ENCODE measurements at regions not wholly inside any gene's neighbourhood (a gene's known extent, or its start where the extent isn't known, plus 50 kb on each side); places are given as distances from the start of the nearest gene placed in this dataset.

DNA sequence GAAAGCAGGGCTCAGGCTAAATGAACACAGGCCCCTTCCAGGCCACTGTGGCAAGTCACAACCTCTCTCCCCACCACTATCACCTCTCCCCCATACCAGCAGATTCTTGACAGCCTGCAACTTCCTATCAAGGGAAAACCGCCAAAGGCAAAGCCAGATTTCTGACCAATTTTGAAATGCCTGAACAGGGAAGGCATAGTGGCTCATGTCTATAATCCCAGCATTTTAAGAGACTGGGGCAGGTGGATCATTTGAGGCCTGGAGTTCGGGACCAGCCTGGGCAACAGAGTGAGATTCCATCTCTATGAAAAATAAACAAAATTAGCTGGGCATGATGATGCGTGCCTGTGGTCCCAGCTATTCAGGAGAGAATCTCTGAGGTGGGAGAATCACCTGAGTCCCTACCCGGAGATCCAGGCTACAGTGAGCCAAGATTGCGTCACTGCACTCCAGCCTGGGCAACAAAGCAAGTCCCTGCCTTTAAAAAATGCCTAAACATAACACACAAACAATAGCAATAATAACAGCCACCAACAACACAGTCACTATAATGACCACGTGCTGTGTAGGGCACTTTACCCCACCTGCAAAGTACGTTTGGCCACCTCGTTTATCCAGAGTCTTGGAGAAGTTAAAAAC is 75.5 kb upstream of the GLI2 start:
- Histone ChIP-seq H3K4me1 (ENCODE audit: control insufficient read depth in 1 of 2, insufficient read depth in 1 of 2, low read depth in 1 of 2, low read length in 1 of 2) (no peaks in the 10 kb centered on the region), H3K27me3 (peaks cover 41% of the 10 kb centered on the region)
- TF ChIP-seq CTCF (IDR thresholded peaks at IDR 0.05), result no peak

GRCh38 chr2:120660771-120661459 is 74.8 kb upstream of the GLI2 start:
- H3K36me3 ChIP-seq, result no peaks in the 10 kb centered on the region
- no peak for TF ChIP-seq CTCF (IDR thresholded peaks at IDR 0.05)
- H3K27me3 ChIP-seq, result peaks cover 33% of the 10 kb centered on the region
- H3K9me3 ChIP-seq, result no peaks in the 10 kb centered on the region
- no peak overlapping the region for H3K27ac ChIP-seq
- H3K4me1 ChIP-seq (ENCODE audit: control insufficient read depth in 1 of 2, insufficient read depth in 1 of 2, low read depth in 1 of 2, low read length in 1 of 2), result no peaks in the 10 kb centered on the region
- H3K4me3 ChIP-seq (ENCODE audit: low read depth in 1 of 2, low read length in 1 of 2), result no peak overlapping the region

More for the DNA sequence above, 75.5 kb upstream of the GLI2 start:
- H3K4me3 ChIP-seq (ENCODE audit: low read depth in 1 of 2, low read length in 1 of 2), result no peak overlapping the region
- no peaks in the 10 kb centered on the region for H3K9me3 ChIP-seq
- no peak overlapping the region for H3K27ac ChIP-seq
- H3K36me3 ChIP-seq, result no peaks in the 10 kb centered on the region

GRCh38 chr2:120661551-120661950 is 74.1 kb upstream of the GLI2 start:
- TF ChIP-seq CTCF (IDR thresholded peaks at IDR 0.05), result no peak
- Histone ChIP-seq H3K27me3 (peaks cover 29% of the 10 kb centered on the region), H3K9me3 (no peaks in the 10 kb centered on the region), H3K27ac (no peak overlapping the region), H3K4me3 (ENCODE audit: low read depth in 1 of 2, low read length in 1 of 2) (no peak overlapping the region), H3K4me1 (ENCODE audit: control insufficient read depth in 1 of 2, insufficient read depth in 1 of 2, low read depth in 1 of 2, low read length in 1 of 2) (no peaks in the 10 kb centered on the region), H3K36me3 (no peaks in the 10 kb centered on the region)

GRCh38 chr2:120662046-120662445 is 73.6 kb upstream of the GLI2 start:
- Histone ChIP-seq H3K36me3 (no peaks in the 10 kb centered on the region), H3K4me1 (ENCODE audit: control insufficient read depth in 1 of 2, insufficient read depth in 1 of 2, low read depth in 1 of 2, low read length in 1 of 2) (no peaks in the 10 kb centered on the region), H3K4me3 (ENCODE audit: low read depth in 1 of 2, low read length in 1 of 2) (no peak overlapping the region), H3K27me3 (peaks cover 29% of the 10 kb centered on the region), H3K9me3 (no peaks in the 10 kb centered on the region), H3K27ac (no peak overlapping the region)
- TF ChIP-seq CTCF (IDR thresholded peaks at IDR 0.05), result no peak

- TF ChIP-seq CTCF (IDR thresholded peaks at IDR 0.05), result no peak
- Histone ChIP-seq H3K27me3 (peaks cover 31% of the 10 kb centered on the region), H3K9me3 (no peaks in the 10 kb centered on the region), H3K27ac (no peak overlapping the region), H3K36me3 (no peaks in the 10 kb centered on the region), H3K4me3 (ENCODE audit: low read depth in 1 of 2, low read length in 1 of 2) (no peak overlapping the region), H3K4me1 (ENCODE audit: control insufficient read depth in 1 of 2, insufficient read depth in 1 of 2, low read depth in 1 of 2, low read length in 1 of 2) (no peaks in the 10 kb centered on the region)
Observed at GRCh38 chr2:120662746-120663145, 72.9 kb upstream of the GLI2 start.

All from neutrophil (primary cell).